HepG2 (cell line): ENCODE measurements at regions not wholly inside any gene's neighbourhood (a gene's known extent, or its start where the extent isn't known, plus 50 kb on each side); places are given as distances from the start of the nearest gene placed in this dataset.

Experiments used
- KDM4B ChIP-seq: sonication (generic); formaldehyde crosslinking; IDR thresholded peaks from 2 replicates; pipeline ENCODE4 v1.4.0; 2020; ENCODE audit warnings: missing genetic modification reagents
- NFE2L1 ChIP-seq: sonication (generic); formaldehyde crosslinking; IDR thresholded peaks from 2 replicates; pipeline ENCODE4 v1.4.0; 2020; ENCODE audit warnings: missing genetic modification reagents, mild to moderate bottlenecking, borderline replicate concordance
- ONECUT2 ChIP-seq: sonication (generic); formaldehyde crosslinking; IDR thresholded peaks from 2 replicates; pipeline ENCODE4 v1.4.0; 2020; ENCODE audit warnings: missing genetic modification reagents
- POLR2G ChIP-seq: fragments of 200-400 bp; formaldehyde crosslinking; IDR thresholded peaks from 2 replicates; pipeline ENCODE4 v1.6.1; 2018; ENCODE audit warnings: mild to moderate bottlenecking, low read depth, low read length, moderate library complexity
- RBFOX2 ChIP-seq: fragments of 200-400 bp; formaldehyde crosslinking; IDR thresholded peaks from 2 replicates; pipeline ENCODE4 v1.6.1; 2017; ENCODE audit warnings: low read depth, mild to moderate bottlenecking, low read length
- RBM22 ChIP-seq: fragments of 200-400 bp; formaldehyde crosslinking; optimal IDR thresholded peaks from 2 replicates; pipeline ENCODE3; 2017; ENCODE audit warnings: mild to moderate bottlenecking, low read length, moderate library complexity
- SAFB2 ChIP-seq: sonication (generic); formaldehyde crosslinking; IDR thresholded peaks from 2 replicates; pipeline ENCODE4 v1.5.1; 2020; ENCODE audit warnings: missing genetic modification reagents, low read depth, mild to moderate bottlenecking, borderline replicate concordance
- ZNF451 ChIP-seq: sonication (generic); formaldehyde crosslinking; IDR thresholded peaks from 2 replicates; pipeline ENCODE4 v1.5.0; 2020; ENCODE audit warnings: mild to moderate bottlenecking, missing genetic modification reagents
- ZNF615 ChIP-seq: sonication (generic); formaldehyde crosslinking; IDR thresholded peaks from 2 replicates; pipeline ENCODE4 v1.5.0; 2020; ENCODE audit warnings: mild to moderate bottlenecking, missing genetic modification reagents, borderline replicate concordance
- ZNF768 ChIP-seq: sonication (generic); formaldehyde crosslinking; IDR thresholded peaks from 2 replicates; pipeline ENCODE4 v1.4.0; 2020; ENCODE audit warnings: missing genetic modification reagents
- ZSCAN22 ChIP-seq: sonication (generic); formaldehyde crosslinking; IDR thresholded peaks from 2 replicates; pipeline ENCODE4 v1.4.0; 2020; ENCODE audit warnings: mild to moderate bottlenecking, missing genetic modification reagents
- ZSCAN9 ChIP-seq: IDR thresholded peaks from 2 replicates; pipeline ENCODE4 v1.6.1; 2016; ENCODE audit warnings: borderline replicate concordance
- TF ChIP-seq, protein P1 (sequence below): sonication (generic); formaldehyde crosslinking; IDR thresholded peaks from 2 replicates; pipeline ENCODE4 v1.5.0; 2020; ENCODE audit warnings: mild to moderate bottlenecking, missing genetic modification reagents
- TF ChIP-seq, protein P2 (sequence below): IDR thresholded peaks from 2 replicates; pipeline ENCODE4 v1.6.1; 2016; ENCODE audit warnings: missing compliant biosample characterization, missing genetic modification reagents, borderline replicate concordance
- TF ChIP-seq, protein P3 (sequence below): IDR thresholded peaks from 2 replicates; pipeline ENCODE4 v1.6.1; 2012; ENCODE audit warnings: low read length, improper control_type of control experiment

DNA sequence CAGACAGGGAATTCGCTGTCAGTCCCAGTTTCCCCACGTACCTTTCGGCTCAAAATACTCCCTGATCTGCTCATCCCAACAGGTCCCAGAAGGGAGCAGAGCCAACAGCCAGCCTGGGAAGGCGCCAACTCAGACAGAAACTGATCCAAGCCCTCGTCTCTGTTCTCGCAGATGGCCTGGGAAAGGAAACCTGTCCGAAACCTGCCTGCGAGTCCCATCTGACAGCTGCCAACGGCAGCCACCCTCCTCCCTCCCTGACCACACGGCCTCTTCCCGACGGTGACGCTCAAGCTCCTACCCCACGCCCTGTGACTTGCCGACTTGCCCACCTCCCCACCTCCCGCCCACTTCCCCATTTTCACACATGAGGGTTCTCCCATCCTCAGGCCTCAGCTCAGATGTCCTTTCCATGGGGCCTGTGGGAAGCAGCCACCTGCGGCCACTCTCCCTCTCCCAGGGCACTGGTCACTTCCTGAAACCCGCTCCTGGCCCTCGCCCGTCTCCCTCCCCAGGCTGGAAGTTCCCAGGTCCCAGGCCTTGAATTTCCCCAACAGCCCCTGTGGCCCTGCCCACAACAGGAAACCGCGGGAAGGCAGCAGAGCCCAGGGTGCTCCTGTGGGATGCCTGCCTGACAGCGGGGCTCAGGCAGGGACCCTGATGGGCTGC lies 60.9 kb upstream of the FBRSL1 start (continued):
- no peak for TF ChIP-seq ZNF615 (CRISPR knock-in tag)
- TF ChIP-seq ONECUT2 (CRISPR knock-in tag): no peak
- TF ChIP-seq NFE2L1 (CRISPR knock-in tag): no peak
- TF ChIP-seq POLR2G: no peak
- no peak for TF ChIP-seq KDM4B (CRISPR knock-in tag)
- TF ChIP-seq ZNF451 (CRISPR knock-in tag): peak; percentile 39; the same call in 1 of the 2 replicates
- TF ChIP-seq ZSCAN9: no peak
- no peak for TF ChIP-seq RBM22
- TF ChIP-seq ZNF768: no peak
- TF ChIP-seq, protein P1, sequence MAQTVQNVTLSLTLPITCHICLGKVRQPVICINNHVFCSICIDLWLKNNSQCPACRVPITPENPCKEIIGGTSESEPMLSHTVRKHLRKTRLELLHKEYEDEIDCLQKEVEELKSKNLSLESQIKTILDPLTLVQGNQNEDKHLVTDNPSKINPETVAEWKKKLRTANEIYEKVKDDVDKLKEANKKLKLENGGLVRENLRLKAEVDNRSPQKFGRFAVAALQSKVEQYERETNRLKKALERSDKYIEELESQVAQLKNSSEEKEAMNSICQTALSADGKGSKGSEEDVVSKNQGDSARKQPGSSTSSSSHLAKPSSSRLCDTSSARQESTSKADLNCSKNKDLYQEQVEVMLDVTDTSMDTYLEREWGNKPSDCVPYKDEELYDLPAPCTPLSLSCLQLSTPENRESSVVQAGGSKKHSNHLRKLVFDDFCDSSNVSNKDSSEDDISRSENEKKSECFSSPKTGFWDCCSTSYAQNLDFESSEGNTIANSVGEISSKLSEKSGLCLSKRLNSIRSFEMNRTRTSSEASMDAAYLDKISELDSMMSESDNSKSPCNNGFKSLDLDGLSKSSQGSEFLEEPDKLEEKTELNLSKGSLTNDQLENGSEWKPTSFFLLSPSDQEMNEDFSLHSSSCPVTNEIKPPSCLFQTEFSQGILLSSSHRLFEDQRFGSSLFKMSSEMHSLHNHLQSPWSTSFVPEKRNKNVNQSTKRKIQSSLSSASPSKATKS (CRISPR knock-in tag): no peak
- no peak for TF ChIP-seq RBFOX2
- TF ChIP-seq SAFB2 (CRISPR knock-in tag): no peak
- TF ChIP-seq ZSCAN22: no peak
- TF ChIP-seq, protein P2, sequence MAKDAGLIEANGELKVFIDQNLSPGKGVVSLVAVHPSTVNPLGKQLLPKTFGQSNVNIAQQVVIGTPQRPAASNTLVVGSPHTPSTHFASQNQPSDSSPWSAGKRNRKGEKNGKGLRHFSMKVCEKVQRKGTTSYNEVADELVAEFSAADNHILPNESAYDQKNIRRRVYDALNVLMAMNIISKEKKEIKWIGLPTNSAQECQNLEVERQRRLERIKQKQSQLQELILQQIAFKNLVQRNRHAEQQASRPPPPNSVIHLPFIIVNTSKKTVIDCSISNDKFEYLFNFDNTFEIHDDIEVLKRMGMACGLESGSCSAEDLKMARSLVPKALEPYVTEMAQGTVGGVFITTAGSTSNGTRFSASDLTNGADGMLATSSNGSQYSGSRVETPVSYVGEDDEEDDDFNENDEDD (CRISPR knock-in tag): peak; percentile 51; the same call in 1 of the 2 replicates
- TF ChIP-seq, protein P3, sequence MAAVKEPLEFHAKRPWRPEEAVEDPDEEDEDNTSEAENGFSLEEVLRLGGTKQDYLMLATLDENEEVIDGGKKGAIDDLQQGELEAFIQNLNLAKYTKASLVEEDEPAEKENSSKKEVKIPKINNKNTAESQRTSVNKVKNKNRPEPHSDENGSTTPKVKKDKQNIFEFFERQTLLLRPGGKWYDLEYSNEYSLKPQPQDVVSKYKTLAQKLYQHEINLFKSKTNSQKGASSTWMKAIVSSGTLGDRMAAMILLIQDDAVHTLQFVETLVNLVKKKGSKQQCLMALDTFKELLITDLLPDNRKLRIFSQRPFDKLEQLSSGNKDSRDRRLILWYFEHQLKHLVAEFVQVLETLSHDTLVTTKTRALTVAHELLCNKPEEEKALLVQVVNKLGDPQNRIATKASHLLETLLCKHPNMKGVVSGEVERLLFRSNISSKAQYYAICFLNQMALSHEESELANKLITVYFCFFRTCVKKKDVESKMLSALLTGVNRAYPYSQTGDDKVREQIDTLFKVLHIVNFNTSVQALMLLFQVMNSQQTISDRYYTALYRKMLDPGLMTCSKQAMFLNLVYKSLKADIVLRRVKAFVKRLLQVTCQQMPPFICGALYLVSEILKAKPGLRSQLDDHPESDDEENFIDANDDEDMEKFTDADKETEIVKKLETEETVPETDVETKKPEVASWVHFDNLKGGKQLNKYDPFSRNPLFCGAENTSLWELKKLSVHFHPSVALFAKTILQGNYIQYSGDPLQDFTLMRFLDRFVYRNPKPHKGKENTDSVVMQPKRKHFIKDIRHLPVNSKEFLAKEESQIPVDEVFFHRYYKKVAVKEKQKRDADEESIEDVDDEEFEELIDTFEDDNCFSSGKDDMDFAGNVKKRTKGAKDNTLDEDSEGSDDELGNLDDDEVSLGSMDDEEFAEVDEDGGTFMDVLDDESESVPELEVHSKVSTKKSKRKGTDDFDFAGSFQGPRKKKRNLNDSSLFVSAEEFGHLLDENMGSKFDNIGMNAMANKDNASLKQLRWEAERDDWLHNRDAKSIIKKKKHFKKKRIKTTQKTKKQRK: no peak
